ENCODE measurements at regions not wholly inside any gene's neighbourhood (a gene's known extent, or its start where the extent isn't known, plus 50 kb on each side); places are given as distances from the start of the nearest gene placed in this dataset.
"Not testable (repeated sequence)": the region's sequence is repeated elsewhere in the genome, so short reads cannot be mapped to it uniquely, and the experiment has no call there.

- DNase-seq (ENCODE audit: low spot score), result no peak
These were observed 420.6 kb upstream of the TYRP1 start for GRCh38 chr9:12272471-12273120.

GRCh38 chr9:12274577-12274976 lies 418.6 kb upstream of the TYRP1 start:
- no peak for DNase-seq (ENCODE audit: low spot score)

- no peak for DNase-seq (ENCODE audit: low spot score)
These were observed 416.7 kb upstream of the TYRP1 start for GRCh38 chr9:12276505-12276904.

GRCh38 chr9:12289711-12290110 lies 403.5 kb upstream of the TYRP1 start:
- DNase-seq (ENCODE audit: low spot score), result no peak

GRCh38 chr9:12290166-12290869 lies 402.9 kb upstream of the TYRP1 start:
- DNase-seq (ENCODE audit: low spot score), result no peak

GRCh38 chr9:12305211-12305610 lies 388.0 kb upstream of the TYRP1 start:
- no peak for DNase-seq (ENCODE audit: low spot score)

GRCh38 chr9:12314589-12314988 lies 378.6 kb upstream of the TYRP1 start:
- no peak for DNase-seq (ENCODE audit: low spot score)

GRCh38 chr9:12318732-12319685 lies 374.2 kb upstream of the TYRP1 start:
- no peak for DNase-seq (ENCODE audit: low spot score)

GRCh38 chr9:12329623-12329985 lies 363.6 kb upstream of the TYRP1 start:
- no peak for DNase-seq (ENCODE audit: low spot score)

GRCh38 chr9:12333966-12334365 lies 359.2 kb upstream of the TYRP1 start:
- DNase-seq (ENCODE audit: low spot score), result not testable (repeated sequence)

- no peak for DNase-seq (ENCODE audit: low spot score)
These were observed 342.4 kb upstream of the TYRP1 start for GRCh38 chr9:12350775-12351174.

- no peak for DNase-seq (ENCODE audit: low spot score)
These were observed 341.7 kb upstream of the TYRP1 start for GRCh38 chr9:12351293-12352044.

- DNase-seq (ENCODE audit: low spot score), result no peak
These were observed 341.2 kb upstream of the TYRP1 start for GRCh38 chr9:12352045-12352315.

GRCh38 chr9:12363439-12363838 lies 329.7 kb upstream of the TYRP1 start:
- no peak for DNase-seq (ENCODE audit: low spot score)

- DNase-seq (ENCODE audit: low spot score), result no peak
These were observed 324.6 kb upstream of the TYRP1 start for GRCh38 chr9:12368569-12368968.

- DNase-seq (ENCODE audit: low spot score), result no peak
These were observed 301.2 kb upstream of the TYRP1 start for GRCh38 chr9:12391839-12392509.

GRCh38 chr9:12394105-12394504 lies 299.1 kb upstream of the TYRP1 start:
- no peak for DNase-seq (ENCODE audit: low spot score)

GRCh38 chr9:12403721-12404120 lies 289.5 kb upstream of the TYRP1 start:
- DNase-seq (ENCODE audit: low spot score), result no peak

- no peak for DNase-seq (ENCODE audit: low spot score)
These were observed 279.2 kb upstream of the TYRP1 start for GRCh38 chr9:12413986-12414385.

GRCh38 chr9:12414514-12414913 lies 278.7 kb upstream of the TYRP1 start:
- DNase-seq (ENCODE audit: low spot score), result no peak

- DNase-seq (ENCODE audit: low spot score), result no peak
These were observed 277.8 kb upstream of the TYRP1 start for GRCh38 chr9:12415361-12415760.

GRCh38 chr9:12416716-12417115 lies 276.5 kb upstream of the TYRP1 start:
- no peak for DNase-seq (ENCODE audit: low spot score)

Measured in HuH-7 (cell line).